OCI-LY7 (cell line): ENCODE measurements at regions not wholly inside any gene's neighbourhood (a gene's known extent, or its start where the extent isn't known, plus 50 kb on each side); places are given as distances from the start of the nearest gene placed in this dataset.

ENCODE experiments used
- BruUV-seq: library from RNA; stranded (reverse); fragments of 400-500 nt; replicated peaks from 2 replicates; lab custom pipeline; 2021; lab: Mats Ljungman, UMichigan
- CTCF ChIA-PET: fragments of 300-600 bp; sonication (Branson Sonifier 250); formaldehyde crosslinking; loops from one replicate; lab custom pipeline; 2022; ENCODE audit warnings: antibody characterized with exemption; ENCODE audit not compliant: unreplicated experiment; lab: Charles Lee
- POLR2A ChIA-PET: fragments of 300-600 bp; sonication (Branson Sonifier 250); formaldehyde crosslinking; loops from one replicate; lab custom pipeline; 2022; ENCODE audit warnings: antibody characterized with exemption; lab: Charles Lee
- DNase-seq: peaks from one replicate; pipeline ENCODE4 v3.0.0-alpha.2; 2015; ENCODE audit warnings: low spot score
- H2AFZ ChIP-seq: fragments of 200-600 bp; sonication (generic), shearing (Covaris generic); 2 replicates; pipeline ENCODE4 v1.6.1; 2014; ENCODE audit warnings: mild to moderate bottlenecking, antibody characterized with exemption, low read length, moderate library complexity
- H3K27ac ChIP-seq: fragments of 200-600 bp; sonication (generic); 2 replicates; pipeline ENCODE4 v1.5.1; 2014; ENCODE audit warnings: mixed run types, low read depth, mild to moderate bottlenecking, moderate library complexity, low read length, inconsistent platforms; ENCODE audit not compliant: poor library complexity, severe bottlenecking
- H3K36me3 ChIP-seq: fragments of 200-600 bp; sonication (generic); 2 replicates; pipeline ENCODE4 v1.6.1; 2014; ENCODE audit warnings: mild to moderate bottlenecking, antibody characterized with exemption, low read length, moderate library complexity, mixed read lengths; ENCODE audit not compliant: insufficient read depth
- H3K4me1 ChIP-seq: fragments of 200-600 bp; sonication (generic); 2 replicates; pipeline ENCODE4 v1.5.1; 2014; ENCODE audit warnings: mild to moderate bottlenecking, low read length; ENCODE audit not compliant: insufficient read depth, poor library complexity, severe bottlenecking
- H3K4me2 ChIP-seq: fragments of 200-600 bp; sonication (generic); 2 replicates; pipeline ENCODE4 v1.6.1; 2014; ENCODE audit warnings: mild to moderate bottlenecking, low read length
- H3K4me3 ChIP-seq: fragments of 200-600 bp; sonication (generic); 2 replicates; pipeline ENCODE4 v1.5.1; 2014; ENCODE audit warnings: mild to moderate bottlenecking, low read depth, low read length; ENCODE audit not compliant: poor library complexity, severe bottlenecking
- H3K79me2 ChIP-seq: fragments of 200-600 bp; sonication (generic); 2 replicates; pipeline ENCODE4 v1.6.1; 2016; ENCODE audit warnings: low read depth, mild to moderate bottlenecking, low read length, moderate library complexity, mixed read lengths; ENCODE audit not compliant: insufficient read depth
- H3K9me2 ChIP-seq: fragments of 200-600 bp; sonication (generic); 2 replicates; pipeline ENCODE4 v1.6.1; 2016; ENCODE audit warnings: mild to moderate bottlenecking, low read length, mixed read lengths; ENCODE audit not compliant: insufficient read depth
- H3K9me3 ChIP-seq: fragments of 200-600 bp; sonication (generic); 2 replicates; pipeline ENCODE4 v1.6.1; 2014; ENCODE audit warnings: mild to moderate bottlenecking, mixed run types, low read length, mixed read lengths
- H4K20me1 ChIP-seq: fragments of 200-600 bp; sonication (generic); 2 replicates; pipeline ENCODE4 v1.6.1; 2014; ENCODE audit warnings: mild to moderate bottlenecking, antibody characterized with exemption, low read length, moderate library complexity, mixed read lengths; ENCODE audit not compliant: insufficient read depth
- CTCF ChIP-seq: fragments of 200-600 bp; sonication (generic); conservative IDR thresholded peaks from 2 replicates; pipeline ENCODE4 v1.5.1; 2014; ENCODE audit warnings: mild to moderate bottlenecking, antibody characterized with exemption, low read length, moderate library complexity, mixed read lengths
- EZH2phosphoT487 ChIP-seq: fragments of 200-600 bp; sonication (generic); IDR thresholded peaks from 2 replicates; pipeline ENCODE4 v1.6.1; 2018; ENCODE audit warnings: low read depth, borderline replicate concordance, mild to moderate bottlenecking, mixed run types, antibody characterized with exemption, low read length, moderate library complexity, mixed read lengths
- intact Hi-C: fragments of 100-400 bp; cut with micrococcal nuclease; formaldehyde crosslinking; loops from one replicate; pipeline ENCODE4 v1.10.0; 2022; ENCODE audit not compliant: unreplicated experiment

- Histone ChIP-seq H4K20me1 (no peaks in the 10 kb centered on the region), H3K9me2 (no peaks in the 10 kb centered on the region), H3K27ac (no peak overlapping the region), H3K4me3 (no peak overlapping the region), H2AFZ (no peak overlapping the region), H3K4me1 (no peaks in the 10 kb centered on the region), H3K36me3 (no peaks in the 10 kb centered on the region), H3K4me2 (no peak overlapping the region), H3K9me3 (no peaks in the 10 kb centered on the region), H3K79me2 (no peaks in the 10 kb centered on the region)
- intact Hi-C loops, result no loop called here
- TF ChIP-seq CTCF, result no peak
- no peak for TF ChIP-seq EZH2phosphoT487
- no peak for DNase-seq
- BruUV-seq, result no TSS peak
- ChIA-PET POLR2A (interaction anchor here (0.7 kb wide), 1 partner anchor 386 kb away, joined by 3 read pairs; no protein-coding TSS in a partner anchor), CTCF (no interaction called here)
Observed at GRCh38 chr1:101732261-101732660, 264.5 kb downstream of the OLFM3 start.

GRCh38 chr1:101733340-101733739 lies 263.4 kb downstream of the OLFM3 start:
- Histone ChIP-seq H3K4me3 (no peak overlapping the region), H3K9me3 (no peaks in the 10 kb centered on the region), H3K36me3 (no peaks in the 10 kb centered on the region), H3K9me2 (no peaks in the 10 kb centered on the region), H3K4me2 (no peak overlapping the region), H3K79me2 (no peaks in the 10 kb centered on the region), H2AFZ (no peak overlapping the region), H3K27ac (no peak overlapping the region), H4K20me1 (no peaks in the 10 kb centered on the region), H3K4me1 (no peaks in the 10 kb centered on the region)
- no peak for DNase-seq
- intact Hi-C loops, result no loop called here
- BruUV-seq, result no TSS peak
- TF ChIP-seq EZH2phosphoT487, result no peak
- no peak for TF ChIP-seq CTCF
- POLR2A ChIA-PET, result interaction anchor here (0.6 kb wide), 1 partner anchor 141 kb away, joined by 3 read pairs; no protein-coding TSS in a partner anchor
- CTCF ChIA-PET, result no interaction called here

GRCh38 chr1:101738475-101738874 lies 258.3 kb downstream of the OLFM3 start:
- intact Hi-C loops, result no loop called here

More at GRCh38 chr1:101738475-101738874, 258.3 kb downstream of the OLFM3 start:
- H4K20me1 ChIP-seq, result no peaks in the 10 kb centered on the region
- no peak for DNase-seq
- no peaks in the 10 kb centered on the region for H3K79me2 ChIP-seq
- no peaks in the 10 kb centered on the region for H3K9me3 ChIP-seq
- TF ChIP-seq CTCF (no peak), EZH2phosphoT487 (no peak)
- no peaks in the 10 kb centered on the region for H3K9me2 ChIP-seq
- no peaks in the 10 kb centered on the region for H3K36me3 ChIP-seq
- no TSS peak for BruUV-seq
- no peak overlapping the region for H2AFZ ChIP-seq
- CTCF ChIA-PET, result no interaction called here
- no peak overlapping the region for H3K27ac ChIP-seq
- no peaks in the 10 kb centered on the region for H3K4me1 ChIP-seq
- POLR2A ChIA-PET, result interaction anchor here (0.9 kb wide), 1 partner anchor 19 kb away, joined by 4 read pairs; no protein-coding TSS in a partner anchor
- no peak overlapping the region for H3K4me3 ChIP-seq
- H3K4me2 ChIP-seq, result no peak overlapping the region
